22Rv1 (cell line): ENCODE measurements at regions not wholly inside any gene's neighbourhood (a gene's known extent, or its start where the extent isn't known, plus 50 kb on each side); places are given as distances from the start of the nearest gene placed in this dataset.

Source experiments
- H3K27ac ChIP-seq: fragments of 450-650 bp; 2 replicates; pipeline ENCODE4 v1.5.1; 2017
- ZFX ChIP-seq: fragments of 450-650 bp; IDR thresholded peaks from 2 replicates; pipeline ENCODE4 v1.6.1; 2017; ENCODE audit warnings: antibody characterized with exemption, borderline replicate concordance
- TF ChIP-seq, protein P1 (sequence below): fragments of 450-650 bp; IDR thresholded peaks from 2 replicates; pipeline ENCODE4 v1.5.1; 2017; ENCODE audit warnings: mild to moderate bottlenecking

DNA sequence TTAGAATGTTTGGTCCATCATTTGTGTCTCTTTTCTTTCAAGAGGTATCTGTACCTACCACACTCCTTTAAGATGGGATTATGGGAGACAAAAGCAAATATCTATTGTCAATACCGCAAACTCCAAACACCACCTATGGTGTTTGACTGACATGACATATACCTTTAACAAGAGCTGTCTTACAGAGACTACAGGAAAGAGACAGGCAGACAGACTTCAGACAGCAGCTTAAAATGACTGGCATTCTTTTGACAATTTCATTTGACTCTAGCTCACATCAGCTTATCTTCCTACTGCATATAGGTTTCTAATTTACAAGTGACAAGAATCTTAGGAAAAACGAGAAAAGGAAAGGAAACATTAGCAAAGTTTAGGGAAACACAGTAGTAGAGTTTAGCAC, 256.0 kb upstream of the TFAP2D start:
- no peak overlapping the region for H3K27ac ChIP-seq
- TF ChIP-seq, protein P1, sequence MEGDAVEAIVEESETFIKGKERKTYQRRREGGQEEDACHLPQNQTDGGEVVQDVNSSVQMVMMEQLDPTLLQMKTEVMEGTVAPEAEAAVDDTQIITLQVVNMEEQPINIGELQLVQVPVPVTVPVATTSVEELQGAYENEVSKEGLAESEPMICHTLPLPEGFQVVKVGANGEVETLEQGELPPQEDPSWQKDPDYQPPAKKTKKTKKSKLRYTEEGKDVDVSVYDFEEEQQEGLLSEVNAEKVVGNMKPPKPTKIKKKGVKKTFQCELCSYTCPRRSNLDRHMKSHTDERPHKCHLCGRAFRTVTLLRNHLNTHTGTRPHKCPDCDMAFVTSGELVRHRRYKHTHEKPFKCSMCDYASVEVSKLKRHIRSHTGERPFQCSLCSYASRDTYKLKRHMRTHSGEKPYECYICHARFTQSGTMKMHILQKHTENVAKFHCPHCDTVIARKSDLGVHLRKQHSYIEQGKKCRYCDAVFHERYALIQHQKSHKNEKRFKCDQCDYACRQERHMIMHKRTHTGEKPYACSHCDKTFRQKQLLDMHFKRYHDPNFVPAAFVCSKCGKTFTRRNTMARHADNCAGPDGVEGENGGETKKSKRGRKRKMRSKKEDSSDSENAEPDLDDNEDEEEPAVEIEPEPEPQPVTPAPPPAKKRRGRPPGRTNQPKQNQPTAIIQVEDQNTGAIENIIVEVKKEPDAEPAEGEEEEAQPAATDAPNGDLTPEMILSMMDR, result no peak
- no peak for TF ChIP-seq ZFX

DNA sequence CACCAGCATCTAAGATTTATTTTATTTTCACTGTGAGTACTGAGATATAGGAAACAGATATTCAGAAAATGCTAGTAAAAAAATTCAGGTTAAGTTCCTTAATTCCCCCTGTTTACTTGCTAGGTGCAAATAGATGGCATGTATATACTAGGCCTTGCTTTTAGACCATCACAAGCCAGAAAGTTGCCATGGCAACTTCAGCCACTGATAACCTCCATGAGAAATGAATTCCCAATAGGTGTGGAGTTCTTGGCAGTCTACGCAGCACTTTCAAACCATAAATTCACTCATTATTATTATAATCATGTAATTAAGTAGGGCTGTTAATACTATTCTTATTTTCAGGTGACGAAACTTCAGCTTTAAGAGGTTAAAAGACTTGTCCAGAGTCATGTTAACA, 251.6 kb upstream of the TFAP2D start:
- TF ChIP-seq ZFX, result no peak
- TF ChIP-seq, protein P1, result no peak
- no peak overlapping the region for H3K27ac ChIP-seq

DNA sequence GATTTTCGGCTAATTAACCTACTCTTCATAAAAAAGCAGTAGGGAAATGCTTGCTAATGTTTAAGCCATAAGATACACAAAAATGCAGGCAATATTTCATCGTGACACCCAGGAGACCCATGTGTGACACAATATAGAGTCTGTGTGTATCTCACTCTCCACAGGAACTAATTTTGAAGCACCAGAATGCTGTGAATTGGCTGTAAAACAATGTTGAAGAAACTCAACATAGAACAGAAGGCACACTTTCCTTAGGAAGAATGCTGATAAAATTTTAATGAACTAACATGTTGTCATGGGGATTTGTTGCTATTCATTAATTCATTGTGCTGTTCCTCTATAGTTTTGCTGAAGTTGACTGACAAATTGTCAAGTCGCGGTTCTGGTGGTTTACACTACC, 249.4 kb upstream of the TFAP2D start:
- TF ChIP-seq, protein P1, result no peak
- no peak for TF ChIP-seq ZFX
- no peak overlapping the region for H3K27ac ChIP-seq

DNA sequence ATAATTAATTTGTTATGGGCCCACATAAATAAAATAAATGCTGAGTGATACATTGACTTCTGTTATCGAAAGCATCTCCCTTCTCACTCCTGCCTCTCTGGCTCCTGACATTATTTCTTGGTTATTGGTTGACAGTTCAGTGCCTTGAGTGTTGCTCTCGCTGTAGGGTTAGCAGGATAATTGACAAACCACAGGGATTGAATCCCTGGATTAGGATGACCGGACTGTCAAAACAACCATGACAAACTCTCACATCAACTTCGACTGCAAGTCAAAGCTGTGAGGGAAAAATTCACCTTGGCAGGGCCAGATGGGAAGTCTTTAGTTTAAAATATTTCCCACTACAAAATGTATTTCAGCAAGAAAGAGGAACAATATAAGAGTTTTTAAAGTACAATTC, 245.4 kb upstream of the TFAP2D start:
- no peak overlapping the region for H3K27ac ChIP-seq
- TF ChIP-seq, protein P1, result no peak
- no peak for TF ChIP-seq ZFX

DNA sequence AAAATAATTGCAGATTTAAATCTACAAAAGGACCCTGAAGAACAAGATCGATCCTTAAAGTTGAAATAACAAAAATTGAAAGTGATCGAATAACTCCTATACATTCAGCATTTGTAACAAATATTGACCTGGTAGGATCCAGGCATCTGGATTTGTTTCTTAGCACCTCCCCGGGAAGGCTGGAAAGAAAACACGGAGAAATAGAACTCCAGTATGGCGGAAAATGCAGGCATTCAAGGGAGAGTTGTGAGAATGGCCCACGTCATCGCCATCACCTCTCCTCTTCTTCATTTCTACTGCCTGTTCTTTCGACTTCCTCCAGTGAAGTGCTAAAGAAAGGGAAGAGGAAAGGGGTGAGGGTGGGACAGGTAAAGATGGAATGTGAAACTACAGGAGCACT, 242.3 kb upstream of the TFAP2D start:
- no peak overlapping the region for H3K27ac ChIP-seq
- TF ChIP-seq, protein P1, result no peak
- TF ChIP-seq ZFX, result no peak

DNA sequence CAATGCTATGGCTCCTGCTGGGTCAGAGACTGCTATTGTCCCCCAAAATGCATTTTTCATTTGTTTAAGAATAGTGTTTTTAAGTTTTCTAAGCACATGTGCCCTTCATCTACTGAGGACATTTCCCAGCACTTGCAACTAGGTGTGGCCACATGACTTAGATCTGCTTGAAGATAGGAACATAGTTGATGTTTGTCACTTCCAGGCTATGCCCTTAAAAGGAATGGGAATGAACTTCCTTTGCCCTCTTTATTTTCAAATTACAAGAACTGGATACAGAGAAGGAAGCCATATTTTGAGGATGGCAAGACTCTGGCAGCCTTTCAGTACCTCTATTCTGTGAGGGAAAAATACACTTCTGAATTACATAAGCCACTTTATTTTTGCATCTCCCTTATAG, 203.0 kb upstream of the TFAP2D start:
- no peak overlapping the region for H3K27ac ChIP-seq
- TF ChIP-seq, protein P1, result no peak
- no peak for TF ChIP-seq ZFX

DNA sequence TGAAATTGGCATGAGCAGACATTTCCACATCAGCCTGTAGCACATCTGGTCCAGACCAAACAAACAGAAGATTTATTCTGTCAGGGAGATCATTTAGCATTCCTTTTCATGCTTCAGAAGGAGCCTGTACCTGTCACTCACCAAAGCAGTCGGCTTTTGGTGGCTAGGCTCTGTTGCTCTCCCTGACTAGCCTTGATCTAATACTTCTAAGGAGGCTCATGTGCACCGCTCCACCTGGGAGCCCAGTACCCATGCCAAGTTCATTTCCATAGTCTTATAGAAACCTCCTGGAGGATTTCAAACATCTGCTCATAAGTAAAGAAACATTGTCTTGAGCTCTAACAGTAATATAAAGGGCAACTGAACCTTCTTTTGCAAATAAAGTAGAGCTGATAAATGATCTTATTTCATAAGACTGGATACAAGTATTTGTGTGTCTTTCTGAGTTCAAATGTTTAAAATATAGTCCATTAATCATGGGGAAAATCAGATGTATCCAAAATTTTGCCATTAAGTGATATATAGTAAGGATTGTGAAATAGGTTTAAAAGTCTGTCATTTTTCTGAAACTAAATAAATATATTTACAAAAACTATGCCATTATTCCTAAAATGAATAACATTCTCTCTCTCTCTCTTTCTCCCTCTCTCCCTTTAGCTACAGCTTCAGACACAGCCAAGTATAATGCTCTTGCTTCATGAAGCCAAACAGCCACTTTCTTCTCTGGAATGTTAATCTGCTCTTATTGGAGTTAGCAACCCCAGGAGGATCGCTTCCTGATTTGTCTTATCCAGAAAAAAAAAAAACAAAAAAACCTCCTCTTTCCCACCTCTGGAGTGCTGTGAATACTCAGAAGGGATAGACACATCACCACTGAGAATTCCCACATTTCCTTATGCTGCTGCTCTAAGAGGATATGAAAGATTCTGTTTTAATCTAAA, 192.7 kb upstream of the TFAP2D start:
- TF ChIP-seq ZFX, result no peak
- TF ChIP-seq, protein P1, result no peak
- no peak overlapping the region for H3K27ac ChIP-seq
